ENCODE measurements at regions not wholly inside any gene's neighbourhood (a gene's known extent, or its start where the extent isn't known, plus 50 kb on each side); places are given as distances from the start of the nearest gene placed in this dataset.

GRCh38 chr9:86843206-86843605 lies 104.1 kb downstream of the GAS1 start:
- Histone ChIP-seq H3K4me1 (ENCODE audit: control insufficient read depth in 1 of 2, insufficient read depth in 2 of 2, low read depth in 1 of 2, low read length in 1 of 2) (peaks cover 0 to 3% of the 10 kb centered on the region in 2 experiments; a peak in 1 of 4 replicates), H3K4me2 (no peak overlapping the region), H3F3A (replicated peaks; ENCODE audit: insufficient read depth) (no peaks in the 10 kb centered on the region), H3K27me3 (ENCODE audit: insufficient read depth) (no peaks in the 10 kb centered on the region), H4K20me1 (ENCODE audit: insufficient read depth) (no peaks in the 10 kb centered on the region), H3K27ac (ENCODE audit: low read depth in 2 of 2, low read length in 1 of 2) (no peak overlapping the region), H3K9me2 (no peaks in the 10 kb centered on the region), H3K9ac (no peak overlapping the region), H2AFZ (ENCODE audit: low read depth) (no peak overlapping the region), H3K79me2 (ENCODE audit: insufficient read depth) (no peaks in the 10 kb centered on the region), H3K36me3 (replicated peaks in 1 of 2; ENCODE audit: control insufficient read depth in 1 of 2, insufficient read depth in 2 of 2, low read length in 1 of 2) (no peaks in the 10 kb centered on the region), H3K9me3 (no peaks in the 10 kb centered on the region), H3K4me3 (ENCODE audit: low read depth in 2 of 2, low read length in 1 of 2) (no peak overlapping the region)
- ChIA-PET POLR2A (no interaction called here), CTCF (interaction anchor here (0.5 to 1.0 kb wide), 2 partner anchors 24 to 25 kb away, joined by 3 read pairs; no protein-coding TSS in a partner anchor)
- DNase-seq: peak; percentile 59
- TF ChIP-seq ELF1 (IDR thresholded peaks at IDR 0.05): no peak
- TF ChIP-seq NFIC (IDR thresholded peaks at IDR 0.05; ENCODE audit: borderline replicate concordance): peak; percentile 27; the same call in 1 of the 2 replicates
- no peak for TF ChIP-seq ZBTB33 (IDR thresholded peaks at IDR 0.05; ENCODE audit: borderline replicate concordance, low read depth)
- 73% methylated on average over 1 of the region's 1 CpG for WGBS (ENCODE audit: low lambda C conversion rate)

- 80% methylated on average over 6 of the region's 6 CpGs for WGBS (ENCODE audit: low lambda C conversion rate)
- Histone ChIP-seq H3F3A (replicated peaks; ENCODE audit: insufficient read depth) (no peaks in the 10 kb centered on the region), H2AFZ (ENCODE audit: low read depth) (no peak overlapping the region), H3K4me1 (ENCODE audit: control insufficient read depth in 1 of 2, insufficient read depth in 2 of 2, low read depth in 1 of 2, low read length in 1 of 2) (peaks cover 0 to 3% of the 10 kb centered on the region in 2 experiments; a peak in 1 of 4 replicates), H3K27me3 (ENCODE audit: insufficient read depth) (no peaks in the 10 kb centered on the region), H3K4me3 (ENCODE audit: low read depth in 2 of 2, low read length in 1 of 2) (no peak overlapping the region), H3K9ac (no peak overlapping the region), H3K4me2 (no peak overlapping the region), H3K9me3 (no peaks in the 10 kb centered on the region), H3K36me3 (replicated peaks in 1 of 2; ENCODE audit: control insufficient read depth in 1 of 2, insufficient read depth in 2 of 2, low read length in 1 of 2) (no peaks in the 10 kb centered on the region), H3K27ac (ENCODE audit: low read depth in 2 of 2, low read length in 1 of 2) (no peak overlapping the region), H3K79me2 (ENCODE audit: insufficient read depth) (no peaks in the 10 kb centered on the region), H3K9me2 (no peaks in the 10 kb centered on the region), H4K20me1 (ENCODE audit: insufficient read depth) (no peaks in the 10 kb centered on the region)
- no peak for DNase-seq
- CTCF ChIA-PET: interaction anchor here (1.0 kb wide), 1 partner anchor 24 kb away, joined by 3 read pairs; no protein-coding TSS in a partner anchor
- POLR2A ChIA-PET: no interaction called here
- TF ChIP-seq RXRA (IDR thresholded peaks at IDR 0.05; ENCODE audit: borderline replicate concordance, low read depth) (no peak), RCOR1 (IDR thresholded peaks at IDR 0.05; ENCODE audit: low read length) (no peak), FOXJ3 (CRISPR knock-in tag; IDR thresholded peaks at IDR 0.05) (no peak), CTCF (IDR thresholded peaks at IDR 0.05) (no peak), SMC3 (IDR thresholded peaks at IDR 0.05; ENCODE audit: low read depth, low read length) (no peak), TEAD4 (IDR thresholded peaks at IDR 0.05; ENCODE audit: borderline replicate concordance, insufficient read depth) (no peak), CHD2 (IDR thresholded peaks at IDR 0.05; ENCODE audit: low read length, partially characterized antibody) (no peak), FOXM1 (IDR thresholded peaks at IDR 0.05; ENCODE audit: low read depth) (no peak), JUND (IDR thresholded peaks at IDR 0.05) (no peak), FOSL2 (IDR thresholded peaks at IDR 0.05; ENCODE audit: borderline replicate concordance, low read depth) (no peak), MEF2A (IDR thresholded peaks at IDR 0.05; ENCODE audit: borderline replicate concordance, low read depth) (no peak), NFIC (IDR thresholded peaks at IDR 0.05; ENCODE audit: borderline replicate concordance) (no peak), RFX5 (IDR thresholded peaks at IDR 0.05; ENCODE audit: low read length) (no peak), EP300 (IDR thresholded peaks at IDR 0.05; ENCODE audit: borderline replicate concordance in 1 of 2, low read depth in 1 of 2, low read length in 1 of 2) (no peak), TAF1 (IDR thresholded peaks at IDR 0.05; ENCODE audit: borderline replicate concordance, low read depth, low read length) (no peak), ZBTB33 (IDR thresholded peaks at IDR 0.05; ENCODE audit: borderline replicate concordance, low read depth) (no peak), USF2 (IDR thresholded peaks at IDR 0.05; ENCODE audit: borderline replicate concordance, low read depth, low read length) (no peak), MXI1 (IDR thresholded peaks at IDR 0.05; ENCODE audit: low read depth, low read length) (no peak)
Observed at GRCh38 chr9:86842573-86842972, 104.7 kb downstream of the GAS1 start.

Measured in SK-N-SH (cell line).